ENCODE measurements at regions not wholly inside any gene's neighbourhood (a gene's known extent, or its start where the extent isn't known, plus 50 kb on each side); places are given as distances from the start of the nearest gene placed in this dataset.

GRCh38 chr6:121593011-121593641 lies 157.7 kb downstream of the GJA1 start:
- WGBS, 3 donors, result 37 to 60% (median 56%) methylated on average over 3 of the region's 3 CpGs
- H3K27ac ChIP-seq, result no peak overlapping the region

GRCh38 chr6:121594053-121594452 lies 158.6 kb downstream of the GJA1 start:
- 94 to 96% (median 94%) methylated on average over 3 of the region's 3 CpGs for WGBS, 3 donors
- no peaks in the 10 kb centered on the region for H3K27me3 ChIP-seq
- H3K4me1 ChIP-seq (ENCODE audit: insufficient read depth), result peaks cover 4% of the 10 kb centered on the region
- no peak overlapping the region for H3K27ac ChIP-seq
- TF ChIP-seq, protein P1, sequence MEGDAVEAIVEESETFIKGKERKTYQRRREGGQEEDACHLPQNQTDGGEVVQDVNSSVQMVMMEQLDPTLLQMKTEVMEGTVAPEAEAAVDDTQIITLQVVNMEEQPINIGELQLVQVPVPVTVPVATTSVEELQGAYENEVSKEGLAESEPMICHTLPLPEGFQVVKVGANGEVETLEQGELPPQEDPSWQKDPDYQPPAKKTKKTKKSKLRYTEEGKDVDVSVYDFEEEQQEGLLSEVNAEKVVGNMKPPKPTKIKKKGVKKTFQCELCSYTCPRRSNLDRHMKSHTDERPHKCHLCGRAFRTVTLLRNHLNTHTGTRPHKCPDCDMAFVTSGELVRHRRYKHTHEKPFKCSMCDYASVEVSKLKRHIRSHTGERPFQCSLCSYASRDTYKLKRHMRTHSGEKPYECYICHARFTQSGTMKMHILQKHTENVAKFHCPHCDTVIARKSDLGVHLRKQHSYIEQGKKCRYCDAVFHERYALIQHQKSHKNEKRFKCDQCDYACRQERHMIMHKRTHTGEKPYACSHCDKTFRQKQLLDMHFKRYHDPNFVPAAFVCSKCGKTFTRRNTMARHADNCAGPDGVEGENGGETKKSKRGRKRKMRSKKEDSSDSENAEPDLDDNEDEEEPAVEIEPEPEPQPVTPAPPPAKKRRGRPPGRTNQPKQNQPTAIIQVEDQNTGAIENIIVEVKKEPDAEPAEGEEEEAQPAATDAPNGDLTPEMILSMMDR (IDR thresholded peaks at IDR 0.05), result no peak
- TF ChIP-seq EP300 (IDR thresholded peaks at IDR 0.05) (no peak), POLR2A (IDR thresholded peaks at IDR 0.05) (no peak)
- no peaks in the 10 kb centered on the region for H3K9me3 ChIP-seq
- intact Hi-C loops (cut with DNase I), result no loop called here
- no peaks in the 10 kb centered on the region for H3K36me3 ChIP-seq
- no peak overlapping the region for H3K4me3 ChIP-seq
- DNase-seq, result no peak

More at GRCh38 chr6:121593011-121593641, 157.7 kb downstream of the GJA1 start:
- Histone ChIP-seq H3K9me3 (no peaks in the 10 kb centered on the region), H3K4me1 (ENCODE audit: insufficient read depth) (peaks cover 4% of the 10 kb centered on the region), H3K36me3 (no peaks in the 10 kb centered on the region), H3K27me3 (no peaks in the 10 kb centered on the region), H3K4me3 (no peak overlapping the region)
- TF ChIP-seq POLR2A (IDR thresholded peaks at IDR 0.05) (no peak), EP300 (IDR thresholded peaks at IDR 0.05) (no peak)
- TF ChIP-seq, protein P1 (IDR thresholded peaks at IDR 0.05), result no peak
- peak in 1 of 5 donors; percentile 27 for DNase-seq
- intact Hi-C loops (cut with DNase I), result no loop called here

- Histone ChIP-seq H3K9me3 (no peaks in the 10 kb centered on the region), H3K36me3 (no peaks in the 10 kb centered on the region), H3K27ac (no peak overlapping the region), H3K4me3 (no peak overlapping the region), H3K4me1 (ENCODE audit: insufficient read depth) (peaks cover 4% of the 10 kb centered on the region), H3K27me3 (no peaks in the 10 kb centered on the region)
- no peak for DNase-seq
- intact Hi-C loops (cut with DNase I), result no loop called here
- TF ChIP-seq EP300 (IDR thresholded peaks at IDR 0.05), result no peak
- TF ChIP-seq, protein P1 (IDR thresholded peaks at IDR 0.05), result no peak
- no peak for TF ChIP-seq POLR2A (IDR thresholded peaks at IDR 0.05)
- 91 to 97% (median 91%) methylated on average over 1 of the region's 1 CpG for WGBS, 3 donors
Measured at GRCh38 chr6:121595646-121596045, 160.2 kb downstream of the GJA1 start.

DNA sequence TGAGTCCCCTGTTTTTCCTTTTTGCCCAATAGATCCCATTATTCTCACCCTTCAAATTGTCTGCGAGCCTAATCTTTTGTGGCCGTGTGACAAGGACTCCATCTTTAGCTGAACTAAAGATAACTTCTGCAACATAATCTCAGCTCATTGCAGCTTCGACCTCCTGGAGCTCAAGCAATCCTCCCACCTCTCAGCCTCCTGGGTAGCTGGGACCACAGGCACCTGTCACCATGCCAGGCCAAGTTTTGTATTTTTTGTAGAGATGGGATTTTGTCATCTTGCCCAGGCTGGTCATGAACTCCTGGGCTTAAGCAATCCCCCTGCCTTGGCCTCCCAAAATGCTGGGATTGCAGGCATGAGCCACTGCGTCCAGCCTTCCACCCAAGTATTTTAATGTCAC lies 161.0 kb downstream of the GJA1 start:
- H3K27ac ChIP-seq, result no peak overlapping the region
- no peaks in the 10 kb centered on the region for H3K27me3 ChIP-seq
- no peaks in the 10 kb centered on the region for H3K9me3 ChIP-seq
- intact Hi-C loops (cut with DNase I), result no loop called here
- 83 to 95% (median 86%) methylated on average over 4 of the region's 4 CpGs for WGBS, 3 donors
- H3K4me3 ChIP-seq, result no peak overlapping the region
- no peak for DNase-seq
- H3K36me3 ChIP-seq, result no peaks in the 10 kb centered on the region
- TF ChIP-seq EP300 (IDR thresholded peaks at IDR 0.05), result no peak
- TF ChIP-seq, protein P1 (IDR thresholded peaks at IDR 0.05), result no peak
- no peak for TF ChIP-seq POLR2A (IDR thresholded peaks at IDR 0.05)
- H3K4me1 ChIP-seq (ENCODE audit: insufficient read depth), result peaks cover 4% of the 10 kb centered on the region

Data from ovary (tissue), 7 donors.